Endothelial cell of umbilical vein (primary cell): ENCODE measurements at regions not wholly inside any gene's neighbourhood (a gene's known extent, or its start where the extent isn't known, plus 50 kb on each side); places are given as distances from the start of the nearest gene placed in this dataset.

Experiments
- BruUV-seq: library from RNA; stranded (reverse); fragments of 400-500 nt; replicated peaks from 2 replicates; lab custom pipeline; 2021; lab: Mats Ljungman, UMichigan
- CTCF ChIA-PET: fragments of 300-600, 350-600 bp; sonication (Branson Sonifier 250); formaldehyde crosslinking; loops from one replicate; lab custom pipeline; 2021; ENCODE audit warnings: antibody characterized with exemption, inconsistent platforms; lab: Charles Lee
- POLR2A ChIA-PET: fragments of 300-600, 350-600 bp; sonication (Branson Sonifier 250); formaldehyde crosslinking; loops from one replicate; lab custom pipeline; 2021; ENCODE audit warnings: antibody characterized with exemption, inconsistent platforms; lab: Charles Lee
- DNase-seq: peaks from one replicate; pipeline ENCODE4 v3.0.0-alpha.2; 2011; ENCODE audit warnings: low read depth, low spot score
- FAIRE-seq: peaks from 2 replicates; lab custom pipeline; 2011; peaks lifted over from hg19 to GRCh38; lab: Jason Lieb, UNC
- H2AFZ ChIP-seq: 2 replicates; pipeline ENCODE4 v1.6.0; 2012; ENCODE audit warnings: low read depth, low read length, control low read depth, inconsistent platforms
- H3K27ac ChIP-seq: 2 replicates; pipeline ENCODE4 v1.5.1; 2011; ENCODE audit warnings: low read depth, mild to moderate bottlenecking, control low read depth, low read length, moderate library complexity; ENCODE audit not compliant: insufficient read depth
- H3K27me3 ChIP-seq, 2 experiments: 2 replicates each; pipeline versions ENCODE4 v1.6.0 to v1.6.1; 2011; ENCODE audit warnings: low read length in 2 of 2, mixed read lengths in 1 of 2; ENCODE audit not compliant: control insufficient read depth in 2 of 2, insufficient read depth in 2 of 2
- H3K36me3 ChIP-seq, 2 experiments: 2 replicates in 1 of 2; 3 replicates in 1 of 2; pipeline ENCODE4 v1.5.1; 2011; ENCODE audit warnings: low read length in 2 of 2, mild to moderate bottlenecking in 1 of 2, moderate library complexity in 1 of 2; ENCODE audit not compliant: control insufficient read depth in 2 of 2, insufficient read depth in 2 of 2; ENCODE audit errors: extremely low read depth in 1 of 2
- H3K4me1 ChIP-seq: 3 replicates; pipeline ENCODE4 v1.5.1; 2011; ENCODE audit warnings: mild to moderate bottlenecking, low read length; ENCODE audit not compliant: control insufficient read depth, insufficient read depth; ENCODE audit errors: extremely low read depth
- H3K4me2 ChIP-seq: 2 replicates; pipeline ENCODE4 v1.6.1; 2011; ENCODE audit warnings: low read length, control low read depth, mixed read lengths; ENCODE audit not compliant: insufficient read depth
- H3K4me3 ChIP-seq, 3 experiments: fragments of 200-600 bp in 1 of 3; sonication (generic), shearing (Covaris generic) in 1 of 3; replicated peaks in 1 of 3; 2 replicates each; pipeline ENCODE4 v1.5.1; 2011 to 2016; ENCODE audit warnings: control low read depth in 3 of 3, low read length in 3 of 3, mild to moderate bottlenecking in 2 of 3, inconsistent platforms in 1 of 3, low read depth in 1 of 3, moderate library complexity in 1 of 3; ENCODE audit not compliant: insufficient read depth in 1 of 3
- H3K79me2 ChIP-seq: 2 replicates; pipeline ENCODE4 v1.6.0; 2012; ENCODE audit warnings: low read length, inconsistent platforms; ENCODE audit not compliant: control insufficient read depth, insufficient read depth
- H3K9ac ChIP-seq: replicated peaks from 2 replicates; pipeline ENCODE3; 2011; ENCODE audit warnings: low read length, control low read depth; ENCODE audit not compliant: insufficient read depth; ENCODE audit errors: extremely low read depth
- H3K9me1 ChIP-seq: replicated peaks from 3 replicates; pipeline ENCODE4 v1.6.0; 2011; ENCODE audit warnings: mild to moderate bottlenecking, low read length; ENCODE audit not compliant: control insufficient read depth, insufficient read depth; ENCODE audit errors: extremely low read depth
- H3K9me3 ChIP-seq: replicated peaks from 2 replicates; pipeline ENCODE4 v1.5.1; 2012; ENCODE audit warnings: low read length, inconsistent platforms; ENCODE audit not compliant: control insufficient read depth, insufficient read depth
- H4K20me1 ChIP-seq: replicated peaks from 2 replicates; pipeline ENCODE3; 2011; ENCODE audit warnings: mild to moderate bottlenecking, low read length; ENCODE audit not compliant: control insufficient read depth, insufficient read depth; ENCODE audit errors: extremely low read depth
- EZH2 ChIP-seq: IDR thresholded peaks from 2 replicates; pipeline ENCODE4 v1.6.1; 2012; ENCODE audit warnings: borderline replicate concordance, low read depth, mild to moderate bottlenecking, moderate library complexity, low read length, inconsistent platforms; ENCODE audit not compliant: severe bottlenecking
- FOS ChIP-seq: IDR thresholded peaks from 2 replicates; pipeline ENCODE4 v1.6.1; 2011; ENCODE audit warnings: mild to moderate bottlenecking, low read length, moderate library complexity, borderline replicate concordance; ENCODE audit not compliant: insufficient read depth
- GATA2 ChIP-seq: IDR thresholded peaks from 2 replicates; pipeline ENCODE4 v1.7.0; 2011; ENCODE audit warnings: low read depth, mild to moderate bottlenecking, moderate library complexity, mixed read lengths, low read length; ENCODE audit not compliant: insufficient read length, insufficient read depth
- JUN ChIP-seq: IDR thresholded peaks from 2 replicates; pipeline ENCODE4 v1.6.1; 2011; ENCODE audit warnings: borderline replicate concordance, low read depth; ENCODE audit not compliant: insufficient read length, insufficient read depth
- MYC ChIP-seq: IDR thresholded peaks from one replicate; pipeline ENCODE4 v1.6.1; 2011; ENCODE audit warnings: mild to moderate bottlenecking, low read depth, low read length
- POLR2A ChIP-seq: IDR thresholded peaks from 2 replicates; pipeline ENCODE4 v1.6.1; 2012; ENCODE audit warnings: low read depth, mild to moderate bottlenecking, control low read depth, low read length
- POLR2AphosphoS5 ChIP-seq: IDR thresholded peaks from 2 replicates; pipeline ENCODE4 v1.6.1; 2012; ENCODE audit warnings: low read depth, mild to moderate bottlenecking, control low read depth, low read length, moderate library complexity; ENCODE audit not compliant: insufficient read depth
- dilution Hi-C: fragments of 300-500 bp; cut with MboI; formaldehyde crosslinking; loops from one replicate; pipeline ENCODE4 v1.15.0; 2019; ENCODE audit warnings: low sequenced_read_pairs; ENCODE audit not compliant: extremely low pct_ligation_motif_present
- intact Hi-C: fragments of 100-400 bp; cut with micrococcal nuclease; formaldehyde crosslinking; loops from one replicate; pipeline ENCODE4 v1.10.0; 2022
- TF ChIP-seq, protein P1 (sequence below): IDR thresholded peaks from 2 replicates; pipeline ENCODE4 v1.6.1; 2011; ENCODE audit not compliant: insufficient read depth, insufficient read length
- TF ChIP-seq, protein P2 (sequence below), 2 donors: IDR thresholded peaks; 1 replicate in 1 of 2; 2 replicates in 1 of 2; pipeline ENCODE4 v1.5.1; 2011; ENCODE audit warnings: low read length in 2 of 2, mild to moderate bottlenecking in 2 of 2, moderate library complexity in 2 of 2, control low read depth in 1 of 2, inconsistent platforms in 1 of 2, low read depth in 1 of 2; ENCODE audit not compliant: insufficient read depth in 1 of 2; ENCODE audit errors: extremely low read depth in 1 of 2

DNA sequence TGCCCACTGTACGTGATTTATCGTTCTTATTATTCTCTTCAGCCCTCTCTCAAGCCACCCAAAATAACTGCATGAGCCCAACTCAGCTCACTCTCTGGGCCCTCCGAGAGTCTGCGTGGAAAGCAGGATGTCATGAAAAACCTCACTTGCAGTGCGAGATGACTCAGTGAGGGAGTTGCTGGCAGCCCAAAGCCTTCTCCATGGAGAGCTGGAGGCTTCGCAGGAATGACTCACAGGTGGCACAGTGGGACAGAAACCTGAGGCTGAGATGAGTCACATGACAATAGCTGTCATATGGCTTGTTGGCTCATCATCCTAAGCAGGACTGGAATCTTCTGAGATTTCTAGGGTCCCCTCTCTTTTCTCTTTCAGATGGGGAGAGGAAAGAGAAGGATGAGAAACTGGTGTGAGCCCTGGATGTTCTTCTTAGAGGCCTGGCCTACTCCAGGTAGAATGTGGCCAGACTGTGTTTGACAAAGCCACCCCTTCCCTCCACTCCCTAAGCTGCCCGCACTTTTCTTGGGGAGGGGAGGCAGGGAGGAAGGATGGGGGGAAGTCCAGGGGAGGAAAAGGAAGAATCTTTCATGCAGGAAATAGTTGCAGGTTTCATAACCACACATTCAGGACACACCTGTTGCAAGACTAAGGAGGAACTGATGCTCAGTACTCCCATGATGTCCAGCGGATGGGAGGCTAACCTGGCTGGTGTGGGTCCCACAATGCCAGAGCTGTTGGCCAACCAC is 160.6 kb upstream of the RPL38 start:
- H3K9ac ChIP-seq: no peak overlapping the region
- no peaks in the 10 kb centered on the region for H3K4me1 ChIP-seq
- H2AFZ ChIP-seq: no peak overlapping the region
- no peaks in the 10 kb centered on the region for H3K79me2 ChIP-seq
- ChIA-PET POLR2A (no interaction called here), CTCF (no interaction called here)
- FAIRE-seq (no peak), DNase-seq (no peak)
- dilution Hi-C loops (no loop called here), intact Hi-C loops (no loop called here)
- no peaks in the 10 kb centered on the region for H3K27me3 ChIP-seq
- BruUV-seq: no TSS peak
- H4K20me1 ChIP-seq: no peaks in the 10 kb centered on the region
- TF ChIP-seq, protein P1, sequence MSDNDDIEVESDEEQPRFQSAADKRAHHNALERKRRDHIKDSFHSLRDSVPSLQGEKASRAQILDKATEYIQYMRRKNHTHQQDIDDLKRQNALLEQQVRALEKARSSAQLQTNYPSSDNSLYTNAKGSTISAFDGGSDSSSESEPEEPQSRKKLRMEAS: no peak
- TF ChIP-seq MYC (no peak), POLR2AphosphoS5 (no peak), JUN (no peak), EZH2 (no peak), FOS (no peak), GATA2 (no peak), POLR2A (no peak)
- TF ChIP-seq, protein P2, sequence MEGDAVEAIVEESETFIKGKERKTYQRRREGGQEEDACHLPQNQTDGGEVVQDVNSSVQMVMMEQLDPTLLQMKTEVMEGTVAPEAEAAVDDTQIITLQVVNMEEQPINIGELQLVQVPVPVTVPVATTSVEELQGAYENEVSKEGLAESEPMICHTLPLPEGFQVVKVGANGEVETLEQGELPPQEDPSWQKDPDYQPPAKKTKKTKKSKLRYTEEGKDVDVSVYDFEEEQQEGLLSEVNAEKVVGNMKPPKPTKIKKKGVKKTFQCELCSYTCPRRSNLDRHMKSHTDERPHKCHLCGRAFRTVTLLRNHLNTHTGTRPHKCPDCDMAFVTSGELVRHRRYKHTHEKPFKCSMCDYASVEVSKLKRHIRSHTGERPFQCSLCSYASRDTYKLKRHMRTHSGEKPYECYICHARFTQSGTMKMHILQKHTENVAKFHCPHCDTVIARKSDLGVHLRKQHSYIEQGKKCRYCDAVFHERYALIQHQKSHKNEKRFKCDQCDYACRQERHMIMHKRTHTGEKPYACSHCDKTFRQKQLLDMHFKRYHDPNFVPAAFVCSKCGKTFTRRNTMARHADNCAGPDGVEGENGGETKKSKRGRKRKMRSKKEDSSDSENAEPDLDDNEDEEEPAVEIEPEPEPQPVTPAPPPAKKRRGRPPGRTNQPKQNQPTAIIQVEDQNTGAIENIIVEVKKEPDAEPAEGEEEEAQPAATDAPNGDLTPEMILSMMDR (IDR thresholded peaks at IDR 0.05; ENCODE audit: extremely low read depth in 1 of 2, insufficient read depth in 1 of 2, low read depth in 1 of 2, low read length in 2 of 2): no peak
- H3K36me3 ChIP-seq: no peaks in the 10 kb centered on the region
- no peak overlapping the region for H3K4me3 ChIP-seq
- H3K9me1 ChIP-seq: no peaks in the 10 kb centered on the region
- no peak overlapping the region for H3K27ac ChIP-seq
- no peak overlapping the region for H3K4me2 ChIP-seq
- H3K9me3 ChIP-seq: no peaks in the 10 kb centered on the region
